Amygdala (tissue), 56 donors: ENCODE measurements at regions not wholly inside any gene's neighbourhood (a gene's known extent, or its start where the extent isn't known, plus 50 kb on each side); places are given as distances from the start of the nearest gene placed in this dataset.

Experiments
- DNase-seq, 56 donors: peaks; one replicate each; lab custom pipeline; 2025; lab: John Stamatoyannopoulos, UW

- DNase-seq = no peak
Measured at GRCh38 chr13:72462166-72462565, 265.3 kb downstream of the MZT1 start.

- DNase-seq = no peak
Measured at GRCh38 chr13:72458701-72459100, 268.7 kb downstream of the MZT1 start.

GRCh38 chr13:72457151-72457550 is 270.3 kb downstream of the MZT1 start:
- DNase-seq = no peak

GRCh38 chr13:72456486-72456885 is 270.9 kb downstream of the MZT1 start:
- DNase-seq = no peak

GRCh38 chr13:72453161-72453560 is 274.3 kb downstream of the MZT1 start:
- DNase-seq = no peak

- DNase-seq = no peak
Measured at GRCh38 chr13:72448082-72448481, 279.3 kb downstream of the MZT1 start.

- DNase-seq = no peak
Measured at GRCh38 chr13:72444999-72445398, 282.4 kb downstream of the MZT1 start.

GRCh38 chr13:72437458-72437857 is 290.0 kb downstream of the MZT1 start:
- no peak for DNase-seq

- DNase-seq = no peak
Measured at GRCh38 chr13:72435251-72435650, 292.2 kb downstream of the MZT1 start.

- DNase-seq = no peak
Measured at GRCh38 chr13:72431981-72432682, 295.3 kb downstream of the MZT1 start.

- DNase-seq = no peak
Measured at GRCh38 chr13:72430923-72431322, 296.5 kb downstream of the MZT1 start.

- DNase-seq = no peak
Measured at GRCh38 chr13:72427757-72428528, 299.5 kb downstream of the MZT1 start.

- no peak for DNase-seq
Measured at GRCh38 chr13:72424059-72424458, 303.4 kb downstream of the MZT1 start.

- no peak for DNase-seq
Measured at GRCh38 chr13:72415817-72416216, 311.6 kb downstream of the MZT1 start.

GRCh38 chr13:72412481-72412880 is 314.9 kb downstream of the MZT1 start:
- no peak for DNase-seq

GRCh38 chr13:72405441-72405840 is 322.0 kb downstream of the MZT1 start:
- no peak for DNase-seq

- no peak for DNase-seq
Measured at GRCh38 chr13:72403396-72404010, 323.9 kb downstream of the MZT1 start.

- no peak for DNase-seq
Measured at GRCh38 chr13:72400856-72401255, 326.6 kb downstream of the MZT1 start.

- no peak for DNase-seq
Measured at GRCh38 chr13:72399351-72399750, 328.1 kb downstream of the MZT1 start.

GRCh38 chr13:72397265-72397664 is 330.2 kb downstream of the MZT1 start:
- DNase-seq = no peak

GRCh38 chr13:72390909-72391308 is 336.5 kb downstream of the MZT1 start:
- DNase-seq = no peak
